GM12872 (cell line): ENCODE measurements at regions not wholly inside any gene's neighbourhood (a gene's known extent, or its start where the extent isn't known, plus 50 kb on each side); places are given as distances from the start of the nearest gene placed in this dataset.

ENCODE experiments used
- CTCF ChIP-seq: IDR thresholded peaks from 3 replicates; pipeline ENCODE4 v1.5.1; 2011; ENCODE audit warnings: low read depth, mild to moderate bottlenecking, low read length, moderate library complexity; ENCODE audit not compliant: insufficient read depth

GRCh38 chr12:127888943-127889719 is 377.8 kb upstream of the TMEM132C start:
- no peak for TF ChIP-seq CTCF

GRCh38 chr12:127893895-127894609 is 372.9 kb upstream of the TMEM132C start:
- TF ChIP-seq CTCF: 0 out of 3 replicates have a peak, but pooled peaks have one; percentile 10

- no peak for TF ChIP-seq CTCF
Observed at GRCh38 chr12:127896661-127897060, 370.3 kb upstream of the TMEM132C start.

- TF ChIP-seq CTCF: no peak
Observed at GRCh38 chr12:127898616-127899015, 368.4 kb upstream of the TMEM132C start.

- TF ChIP-seq CTCF: no peak
Observed at GRCh38 chr12:127899971-127900370, 367.0 kb upstream of the TMEM132C start.

GRCh38 chr12:127900386-127900785 is 366.6 kb upstream of the TMEM132C start:
- no peak for TF ChIP-seq CTCF

GRCh38 chr12:127903146-127903545 is 363.8 kb upstream of the TMEM132C start:
- no peak for TF ChIP-seq CTCF
